ENCODE measurements at regions not wholly inside any gene's neighbourhood (a gene's known extent, or its start where the extent isn't known, plus 50 kb on each side); places are given as distances from the start of the nearest gene placed in this dataset.

- H3K9me2 ChIP-seq (replicated peaks; ENCODE audit: control insufficient read depth, low read length) = no peaks in the 10 kb centered on the region
- no peaks in the 10 kb centered on the region for H3K27me3 ChIP-seq (ENCODE audit: control insufficient read depth, low read length)
- H3K4me1 ChIP-seq (ENCODE audit: control insufficient read depth, low read length) = no peaks in the 10 kb centered on the region
- TF ChIP-seq EZH2phosphoT487 (IDR thresholded peaks at IDR 0.05; ENCODE audit: borderline replicate concordance, low read length) = no peak
- TF ChIP-seq, protein P1, sequence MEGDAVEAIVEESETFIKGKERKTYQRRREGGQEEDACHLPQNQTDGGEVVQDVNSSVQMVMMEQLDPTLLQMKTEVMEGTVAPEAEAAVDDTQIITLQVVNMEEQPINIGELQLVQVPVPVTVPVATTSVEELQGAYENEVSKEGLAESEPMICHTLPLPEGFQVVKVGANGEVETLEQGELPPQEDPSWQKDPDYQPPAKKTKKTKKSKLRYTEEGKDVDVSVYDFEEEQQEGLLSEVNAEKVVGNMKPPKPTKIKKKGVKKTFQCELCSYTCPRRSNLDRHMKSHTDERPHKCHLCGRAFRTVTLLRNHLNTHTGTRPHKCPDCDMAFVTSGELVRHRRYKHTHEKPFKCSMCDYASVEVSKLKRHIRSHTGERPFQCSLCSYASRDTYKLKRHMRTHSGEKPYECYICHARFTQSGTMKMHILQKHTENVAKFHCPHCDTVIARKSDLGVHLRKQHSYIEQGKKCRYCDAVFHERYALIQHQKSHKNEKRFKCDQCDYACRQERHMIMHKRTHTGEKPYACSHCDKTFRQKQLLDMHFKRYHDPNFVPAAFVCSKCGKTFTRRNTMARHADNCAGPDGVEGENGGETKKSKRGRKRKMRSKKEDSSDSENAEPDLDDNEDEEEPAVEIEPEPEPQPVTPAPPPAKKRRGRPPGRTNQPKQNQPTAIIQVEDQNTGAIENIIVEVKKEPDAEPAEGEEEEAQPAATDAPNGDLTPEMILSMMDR (IDR thresholded peaks at IDR 0.05; ENCODE audit: low read depth, low read length, poor library complexity, severe bottlenecking) = no peak
- no peak overlapping the region for H3K4me2 ChIP-seq (ENCODE audit: low read length)
- H3K4me3 ChIP-seq (ENCODE audit: low read length) = no peak overlapping the region
- H3K79me2 ChIP-seq (ENCODE audit: control insufficient read depth, low read length) = no peaks in the 10 kb centered on the region
- H3K27ac ChIP-seq (ENCODE audit: low read depth, low read length) = no peak overlapping the region
- no peaks in the 10 kb centered on the region for H3F3A ChIP-seq (ENCODE audit: control insufficient read depth, insufficient read depth)
- H3K9me3 ChIP-seq (ENCODE audit: control insufficient read depth, insufficient read depth, low read length) = no peaks in the 10 kb centered on the region
- H3K36me3 ChIP-seq (ENCODE audit: control insufficient read depth, low read length) = no peaks in the 10 kb centered on the region
- no peaks in the 10 kb centered on the region for H4K20me1 ChIP-seq (ENCODE audit: control insufficient read depth, insufficient read depth, low read depth, low read length)
These were observed 442.3 kb upstream of the MKI67 start for GRCh38 chr10:128568491-128568890.

DNA sequence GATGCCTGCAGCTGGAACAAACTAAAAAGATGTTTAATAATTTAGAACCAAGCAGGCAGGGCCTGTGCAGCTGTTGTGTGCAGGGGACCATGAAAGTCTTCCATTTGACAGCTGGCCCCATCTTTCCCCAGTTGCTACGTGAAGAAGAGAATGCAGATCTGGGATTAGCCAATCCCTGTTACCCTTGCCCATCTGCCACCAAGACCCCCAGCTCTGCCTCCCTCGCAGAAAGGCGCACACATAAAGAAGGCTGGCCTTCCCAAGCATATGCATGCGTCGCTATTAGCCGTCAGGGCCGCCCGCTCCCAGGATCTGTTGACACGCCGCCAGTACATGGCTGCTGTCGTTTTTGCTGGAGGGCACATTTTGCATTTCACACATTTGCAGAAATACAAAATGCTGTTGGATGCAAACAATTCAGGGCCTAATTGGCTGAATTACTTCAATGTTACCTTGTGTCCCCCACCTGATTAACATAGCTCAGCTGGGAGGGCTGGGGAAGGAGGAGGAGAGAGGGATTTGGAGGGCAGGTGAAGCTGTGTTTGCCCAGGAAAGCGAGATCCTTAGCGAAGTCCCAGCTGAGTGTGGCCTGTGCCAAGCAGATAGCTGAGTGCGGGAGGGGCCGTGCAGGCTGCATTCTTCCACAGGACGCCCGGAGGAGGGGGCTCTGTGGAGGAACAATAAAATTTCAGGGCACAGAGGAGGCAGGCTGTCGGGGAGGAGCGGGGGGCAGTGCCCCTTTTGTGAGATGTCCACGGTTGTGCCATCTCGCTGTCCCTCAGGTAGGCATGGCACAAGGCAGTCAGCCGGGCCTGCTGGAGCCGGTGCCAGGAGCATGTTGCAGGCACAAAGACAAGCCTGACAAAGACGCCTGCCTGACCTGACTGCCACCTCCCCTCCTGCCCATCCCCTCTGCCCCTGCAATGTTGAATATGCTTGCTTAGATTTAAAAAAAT is 443.0 kb upstream of the MKI67 start:
- Histone ChIP-seq H4K20me1 (ENCODE audit: control insufficient read depth, insufficient read depth, low read depth, low read length) (no peaks in the 10 kb centered on the region), H3K79me2 (ENCODE audit: control insufficient read depth, low read length) (no peaks in the 10 kb centered on the region), H3K36me3 (ENCODE audit: control insufficient read depth, low read length) (no peaks in the 10 kb centered on the region), H3F3A (ENCODE audit: control insufficient read depth, insufficient read depth) (no peaks in the 10 kb centered on the region), H3K27me3 (ENCODE audit: control insufficient read depth, low read length) (no peaks in the 10 kb centered on the region), H3K4me3 (ENCODE audit: low read length) (no peak overlapping the region), H3K9me2 (replicated peaks; ENCODE audit: control insufficient read depth, low read length) (no peaks in the 10 kb centered on the region), H3K9me3 (ENCODE audit: control insufficient read depth, insufficient read depth, low read length) (no peaks in the 10 kb centered on the region), H3K4me2 (ENCODE audit: low read length) (no peak overlapping the region), H3K4me1 (ENCODE audit: control insufficient read depth, low read length) (no peaks in the 10 kb centered on the region), H3K27ac (ENCODE audit: low read depth, low read length) (no peak overlapping the region)
- no peak for TF ChIP-seq EZH2phosphoT487 (IDR thresholded peaks at IDR 0.05; ENCODE audit: borderline replicate concordance, low read length)
- TF ChIP-seq, protein P1 (IDR thresholded peaks at IDR 0.05; ENCODE audit: low read depth, low read length, poor library complexity, severe bottlenecking) = no peak

GRCh38 chr10:128570319-128570995 is 444.2 kb upstream of the MKI67 start:
- no peak overlapping the region for H3K4me2 ChIP-seq (ENCODE audit: low read length)
- H3K36me3 ChIP-seq (ENCODE audit: control insufficient read depth, low read length) = no peaks in the 10 kb centered on the region
- H3K9me2 ChIP-seq (replicated peaks; ENCODE audit: control insufficient read depth, low read length) = no peaks in the 10 kb centered on the region
- TF ChIP-seq, protein P1 (IDR thresholded peaks at IDR 0.05; ENCODE audit: low read depth, low read length, poor library complexity, severe bottlenecking) = no peak
- no peak for TF ChIP-seq EZH2phosphoT487 (IDR thresholded peaks at IDR 0.05; ENCODE audit: borderline replicate concordance, low read length)
- no peaks in the 10 kb centered on the region for H3K27me3 ChIP-seq (ENCODE audit: control insufficient read depth, low read length)
- no peaks in the 10 kb centered on the region for H3K4me1 ChIP-seq (ENCODE audit: control insufficient read depth, low read length)
- no peaks in the 10 kb centered on the region for H3F3A ChIP-seq (ENCODE audit: control insufficient read depth, insufficient read depth)
- no peak overlapping the region for H3K4me3 ChIP-seq (ENCODE audit: low read length)
- H4K20me1 ChIP-seq (ENCODE audit: control insufficient read depth, insufficient read depth, low read depth, low read length) = no peaks in the 10 kb centered on the region
- H3K79me2 ChIP-seq (ENCODE audit: control insufficient read depth, low read length) = no peaks in the 10 kb centered on the region
- no peaks in the 10 kb centered on the region for H3K9me3 ChIP-seq (ENCODE audit: control insufficient read depth, insufficient read depth, low read length)
- H3K27ac ChIP-seq (ENCODE audit: low read depth, low read length) = no peak overlapping the region

Data from DOHH2 (cell line).